GM18505 (cell line): ENCODE measurements at regions not wholly inside any gene's neighbourhood (a gene's known extent, or its start where the extent isn't known, plus 50 kb on each side); places are given as distances from the start of the nearest gene placed in this dataset.

Experiments
- ATAC-seq: cut with Tn5 transposase; IDR thresholded peaks from one replicate; pipeline ENCODE4 v1.9.1; 2021; ENCODE audit not compliant: unreplicated experiment
- POLR2A ChIP-seq: IDR thresholded peaks from 4 replicates; pipeline ENCODE4 v1.6.1; 2011; ENCODE audit warnings: borderline replicate concordance; ENCODE audit not compliant: insufficient read depth, insufficient read length; ENCODE audit errors: extremely low read depth

DNA sequence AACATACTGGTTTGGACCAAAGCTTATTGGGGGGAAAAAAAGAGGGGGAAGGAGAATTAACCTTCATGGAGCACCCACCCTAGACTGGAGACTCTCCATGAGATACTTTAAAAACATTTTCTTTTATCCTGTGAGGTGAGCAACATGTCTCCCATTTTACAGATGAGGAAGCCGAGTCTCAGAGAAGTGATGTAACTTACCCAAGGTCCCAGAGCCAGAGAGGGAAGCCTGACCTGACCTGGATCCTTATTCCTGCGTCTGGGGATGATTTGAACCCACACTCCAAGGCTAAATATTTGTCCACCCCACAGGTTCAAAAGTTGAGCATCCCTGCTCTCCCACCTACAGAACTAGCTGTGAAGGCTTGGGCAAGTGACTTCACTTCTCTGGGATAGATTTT lies 137.9 kb upstream of the JUN start:
- ATAC-seq: no peak
- TF ChIP-seq POLR2A: no peak

DNA sequence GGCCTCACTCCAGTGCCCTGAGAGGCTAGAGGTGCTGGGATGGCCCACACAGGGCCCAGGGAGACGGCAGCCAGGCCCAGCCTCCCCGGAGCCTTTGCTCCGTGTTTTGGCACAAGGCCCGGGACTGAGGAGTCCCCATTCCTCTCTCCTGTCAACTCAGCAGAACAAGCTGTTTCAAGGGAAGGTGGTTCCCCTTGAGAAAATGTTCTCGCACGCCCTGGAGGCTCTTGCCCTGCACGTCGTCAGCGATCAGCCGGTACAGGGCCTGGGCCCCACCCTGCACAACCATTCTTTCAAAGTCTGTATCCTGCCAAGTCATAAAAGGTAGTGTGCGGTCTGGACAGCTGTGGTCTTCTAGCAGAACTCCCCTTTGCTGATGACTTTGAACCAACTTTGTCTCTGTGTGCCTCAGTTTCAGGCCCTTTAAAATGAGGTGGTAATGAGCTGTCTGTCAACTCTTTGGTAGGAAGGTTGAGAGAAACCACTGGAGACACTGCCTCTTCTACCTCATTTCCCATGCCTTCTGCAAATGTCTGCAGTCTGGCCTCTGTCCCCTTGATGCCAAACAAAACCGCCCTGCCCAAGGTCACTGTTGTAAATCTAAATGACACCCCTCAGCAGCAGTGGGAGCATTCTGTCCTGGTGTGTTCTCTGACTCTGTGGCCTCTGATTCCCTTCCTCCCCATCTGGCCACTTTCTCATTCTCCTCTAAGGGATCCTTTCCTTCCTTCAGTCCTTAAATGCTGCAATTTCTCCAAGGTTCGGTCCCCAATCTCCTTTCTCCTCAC lies 138.6 kb upstream of the JUN start:
- ATAC-seq: peak; percentile 84
- no peak for TF ChIP-seq POLR2A

DNA sequence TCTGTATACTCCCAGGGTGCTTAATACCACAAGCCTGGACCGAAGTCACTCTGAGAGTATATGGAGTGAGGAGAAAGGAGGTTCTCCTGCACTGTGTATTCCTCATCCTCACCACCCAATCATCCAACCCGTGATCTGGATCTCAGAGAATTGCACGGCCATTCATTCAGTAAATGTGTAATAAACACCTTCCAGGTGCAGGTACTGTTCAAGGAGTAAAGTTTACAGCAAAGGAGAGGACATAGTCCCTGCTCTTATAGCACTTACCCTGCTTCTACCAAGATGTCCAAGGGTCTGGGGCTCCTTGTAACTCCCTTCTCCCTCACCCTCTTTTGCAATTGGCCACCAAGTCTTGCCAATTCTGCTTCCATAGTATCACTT lies 139.2 kb upstream of the JUN start:
- no peak for TF ChIP-seq POLR2A

DNA sequence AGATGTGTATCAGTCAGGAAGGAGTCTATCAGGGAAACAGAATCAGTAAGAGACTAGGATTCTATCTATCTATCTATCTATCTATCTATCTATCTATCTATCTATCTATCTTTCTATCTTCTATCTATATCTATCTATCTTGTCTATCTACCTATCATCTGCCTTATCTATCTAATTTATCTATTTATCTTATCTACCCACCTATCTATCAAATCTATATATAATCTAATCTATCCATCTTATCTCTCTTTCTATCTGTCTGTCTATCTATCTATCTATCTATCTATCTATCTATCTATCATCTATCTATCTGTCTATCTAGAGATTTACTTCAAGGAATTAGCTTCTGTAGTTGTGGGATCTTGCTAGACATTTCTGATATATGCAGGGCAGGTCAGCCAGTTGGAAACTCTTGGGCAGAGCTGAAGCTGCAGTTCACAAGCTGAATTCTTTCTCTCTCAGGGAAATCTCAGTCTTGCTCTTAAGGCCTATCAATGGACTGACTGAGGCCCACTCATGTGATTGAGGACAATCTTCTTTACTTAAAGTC lies 140.2 kb upstream of the JUN start:
- ATAC-seq: no peak
- TF ChIP-seq POLR2A: no peak

More for the DNA sequence above, 139.2 kb upstream of the JUN start:
- no peak for ATAC-seq

DNA sequence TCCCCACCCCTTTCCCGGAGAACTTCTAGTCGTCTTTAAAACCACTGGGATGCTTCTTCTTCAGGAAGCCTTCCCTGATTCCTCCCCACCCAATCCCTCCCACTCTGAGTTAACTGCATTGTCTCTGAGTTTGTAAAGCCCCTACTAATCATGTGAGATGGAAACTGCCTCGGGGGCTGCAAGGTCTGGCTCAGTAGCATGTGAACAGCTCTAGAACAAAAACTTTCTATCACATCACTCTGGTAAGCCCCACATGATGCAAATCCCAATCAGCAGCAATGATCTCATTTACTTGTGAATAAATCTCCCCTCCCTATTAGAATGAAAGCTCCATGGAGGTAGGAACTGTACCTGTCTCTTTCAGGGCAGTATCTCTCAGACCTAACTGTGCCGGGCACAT lies 141.0 kb upstream of the JUN start:
- ATAC-seq: no peak
- no peak for TF ChIP-seq POLR2A

DNA sequence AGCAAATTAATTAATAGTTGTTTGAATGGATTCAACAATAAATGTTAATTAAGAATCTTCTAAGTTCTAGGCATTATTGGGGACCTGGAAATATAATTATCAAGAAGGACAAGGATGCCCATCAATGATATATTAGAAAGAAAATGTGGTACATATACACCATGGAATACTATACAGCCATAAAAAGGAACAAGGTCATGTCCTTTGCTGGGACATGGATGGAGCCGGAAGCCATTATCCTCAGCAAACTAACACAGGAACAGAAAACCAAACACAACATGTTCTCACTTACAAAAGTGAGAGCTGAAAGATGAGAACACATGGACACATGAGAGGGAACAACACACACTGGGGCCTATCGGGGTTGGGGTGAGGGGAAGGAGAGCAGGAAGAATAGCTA lies 141.4 kb upstream of the JUN start:
- no peak for TF ChIP-seq POLR2A
- no peak for ATAC-seq

DNA sequence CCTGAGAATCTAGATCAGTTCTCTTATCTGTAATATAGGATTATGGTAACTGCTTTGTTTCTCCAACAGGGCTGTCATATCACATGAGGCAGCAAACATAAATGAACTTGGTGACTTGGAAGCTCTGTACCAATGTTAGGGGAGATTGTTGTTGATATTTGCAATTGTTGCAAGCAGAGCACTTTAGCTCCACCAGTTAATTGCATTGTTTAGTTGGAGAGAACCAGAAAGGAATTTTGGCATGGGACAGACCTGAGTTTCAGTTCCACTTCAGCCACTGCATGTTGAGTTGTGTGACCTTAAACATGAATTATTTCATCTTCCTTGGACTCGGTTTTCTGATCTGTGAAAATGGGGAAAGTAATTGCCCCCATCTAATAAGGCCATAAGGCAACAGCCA lies 142.3 kb upstream of the JUN start:
- TF ChIP-seq POLR2A: no peak
- no peak for ATAC-seq

DNA sequence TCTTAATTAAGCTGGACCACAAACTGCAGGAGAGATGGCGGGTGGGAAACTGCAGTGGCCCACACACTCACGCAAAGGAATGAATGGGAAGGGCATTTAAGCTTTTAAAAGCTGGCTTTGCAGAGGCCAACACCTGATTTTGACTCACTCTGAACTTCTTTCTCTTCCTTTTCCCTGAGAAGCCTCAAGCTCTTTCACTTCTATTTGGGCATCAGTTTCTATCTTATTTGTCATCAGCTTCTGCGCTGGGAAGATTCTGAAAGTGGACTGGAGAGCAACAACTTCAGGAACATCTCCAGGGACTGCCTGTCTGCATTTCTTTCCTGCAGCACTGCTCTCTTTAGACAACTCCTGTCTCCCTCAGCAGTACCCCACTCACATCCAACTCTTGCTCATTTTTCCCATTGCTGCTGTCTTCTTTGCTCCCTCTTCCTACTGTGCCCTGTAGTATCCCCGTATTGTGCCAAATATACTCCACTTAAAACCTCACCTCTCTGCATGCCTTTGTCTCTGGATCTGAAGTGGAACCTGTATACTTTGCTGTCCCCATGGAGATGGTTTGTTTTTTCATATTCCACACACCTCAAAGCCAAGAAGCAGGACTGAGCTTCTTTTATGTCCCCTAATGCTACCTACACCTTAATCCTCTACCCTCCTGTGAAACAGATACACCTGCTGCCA lies 143.3 kb upstream of the JUN start:
- TF ChIP-seq POLR2A: no peak

DNA sequence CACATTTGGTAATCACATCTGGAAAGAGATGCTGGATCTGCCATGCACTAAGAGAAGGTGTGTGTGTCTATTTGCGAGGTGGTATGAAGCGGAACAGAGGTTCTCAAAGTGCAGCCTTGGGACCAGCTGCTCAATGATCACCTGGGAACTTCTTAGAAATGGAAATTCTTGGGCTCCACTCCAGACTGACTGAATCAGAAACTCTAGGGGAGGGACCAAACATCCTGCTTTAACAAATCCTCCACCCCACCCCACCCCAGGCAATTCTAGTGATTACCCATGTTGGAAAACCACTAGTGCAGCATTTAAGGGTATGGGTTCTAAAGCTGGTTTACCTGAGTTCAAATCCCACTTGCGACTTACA lies 143.9 kb upstream of the JUN start:
- TF ChIP-seq POLR2A: no peak
- ATAC-seq: no peak

More for the DNA sequence above, 143.3 kb upstream of the JUN start:
- ATAC-seq: no peak

DNA sequence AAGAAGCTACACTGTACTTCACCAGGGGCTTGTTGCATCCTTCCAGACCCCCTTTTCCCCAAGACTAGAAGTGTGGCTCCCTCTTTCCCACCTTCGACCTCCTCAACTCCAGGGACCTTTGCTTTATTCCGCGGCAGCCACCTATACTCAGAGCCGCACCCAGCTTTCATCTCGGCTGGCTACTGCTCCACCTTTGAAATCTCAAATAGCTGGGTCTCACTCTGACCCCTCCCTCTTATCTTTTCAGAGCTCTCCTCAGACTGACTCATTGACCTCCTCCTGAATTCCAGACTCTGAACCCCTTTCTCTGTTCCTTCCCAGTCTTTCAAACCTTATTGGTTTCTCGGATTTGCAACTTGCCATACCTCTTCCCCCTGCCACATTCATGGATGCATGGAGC lies 144.7 kb upstream of the JUN start:
- no peak for ATAC-seq
- TF ChIP-seq POLR2A: no peak

DNA sequence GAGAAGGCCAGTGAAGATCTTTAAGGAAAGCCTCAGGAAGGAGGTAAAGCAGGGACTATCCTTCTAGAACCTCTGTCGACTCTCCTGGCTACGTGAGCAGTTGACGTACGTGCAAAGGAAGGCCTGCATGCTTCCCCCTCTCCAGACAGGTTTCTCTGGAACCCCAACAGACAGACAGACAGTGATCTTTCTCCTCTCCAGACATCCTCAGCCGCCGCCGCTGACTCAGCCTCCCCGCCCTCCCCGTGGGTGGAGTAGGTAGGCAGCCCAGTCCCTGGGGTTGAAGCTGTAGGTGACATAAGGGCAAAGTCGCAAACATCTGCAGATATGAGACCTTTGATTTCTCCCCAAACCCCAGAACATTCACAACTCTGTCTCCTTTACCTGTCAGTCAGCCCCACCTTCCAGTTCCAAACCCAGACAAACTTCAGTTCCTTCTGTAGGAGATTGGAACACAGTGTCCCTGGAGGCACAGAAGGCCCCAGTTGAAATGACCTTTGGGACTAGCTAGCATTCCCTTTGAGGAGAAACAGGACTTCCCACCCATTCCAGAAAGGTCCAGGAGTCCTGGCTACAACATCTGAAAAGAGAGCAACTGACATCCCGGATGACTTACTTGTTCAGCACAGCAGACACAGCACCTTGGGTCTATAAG lies 146.0 kb upstream of the JUN start:
- TF ChIP-seq POLR2A: no peak
- no peak for ATAC-seq

DNA sequence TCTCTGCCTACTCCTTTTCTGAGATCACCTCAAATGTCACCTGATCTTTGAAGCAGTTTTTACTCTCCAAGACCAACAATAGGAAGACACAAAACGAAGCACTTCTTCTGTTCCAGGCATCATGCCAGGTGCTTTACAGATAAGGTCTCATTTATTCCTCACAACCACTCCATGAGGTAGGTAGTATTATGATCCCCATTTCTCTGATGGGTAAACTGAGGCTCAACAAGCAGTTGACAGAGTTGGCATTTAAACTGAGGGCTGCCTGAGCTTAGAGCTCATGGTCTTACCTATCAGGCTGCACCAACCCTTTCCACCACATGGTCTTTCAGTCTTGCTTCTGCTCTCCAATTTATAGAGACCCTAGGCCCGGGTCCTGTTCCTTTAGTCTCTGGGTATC lies 147.2 kb upstream of the JUN start:
- ATAC-seq: no peak
- TF ChIP-seq POLR2A: no peak

DNA sequence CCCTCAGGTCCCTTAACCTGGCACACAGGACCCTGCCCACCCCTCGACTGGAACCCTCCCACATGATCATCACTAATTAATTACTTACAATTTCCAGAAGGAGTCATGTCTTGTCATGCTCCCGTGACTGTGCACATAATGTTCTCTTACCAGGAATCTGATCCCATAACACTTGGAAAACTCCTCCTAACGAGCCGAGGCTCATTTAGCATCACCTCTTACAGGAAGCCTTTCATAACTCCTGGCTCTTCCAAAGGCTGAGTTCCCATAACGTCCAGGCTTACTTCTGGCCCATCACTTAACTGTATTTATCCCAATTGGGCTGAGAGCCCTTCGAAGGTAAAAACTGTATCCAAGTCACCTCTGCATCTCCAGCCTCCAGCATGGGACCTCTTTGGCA lies 147.9 kb upstream of the JUN start:
- TF ChIP-seq POLR2A: no peak
- no peak for ATAC-seq

DNA sequence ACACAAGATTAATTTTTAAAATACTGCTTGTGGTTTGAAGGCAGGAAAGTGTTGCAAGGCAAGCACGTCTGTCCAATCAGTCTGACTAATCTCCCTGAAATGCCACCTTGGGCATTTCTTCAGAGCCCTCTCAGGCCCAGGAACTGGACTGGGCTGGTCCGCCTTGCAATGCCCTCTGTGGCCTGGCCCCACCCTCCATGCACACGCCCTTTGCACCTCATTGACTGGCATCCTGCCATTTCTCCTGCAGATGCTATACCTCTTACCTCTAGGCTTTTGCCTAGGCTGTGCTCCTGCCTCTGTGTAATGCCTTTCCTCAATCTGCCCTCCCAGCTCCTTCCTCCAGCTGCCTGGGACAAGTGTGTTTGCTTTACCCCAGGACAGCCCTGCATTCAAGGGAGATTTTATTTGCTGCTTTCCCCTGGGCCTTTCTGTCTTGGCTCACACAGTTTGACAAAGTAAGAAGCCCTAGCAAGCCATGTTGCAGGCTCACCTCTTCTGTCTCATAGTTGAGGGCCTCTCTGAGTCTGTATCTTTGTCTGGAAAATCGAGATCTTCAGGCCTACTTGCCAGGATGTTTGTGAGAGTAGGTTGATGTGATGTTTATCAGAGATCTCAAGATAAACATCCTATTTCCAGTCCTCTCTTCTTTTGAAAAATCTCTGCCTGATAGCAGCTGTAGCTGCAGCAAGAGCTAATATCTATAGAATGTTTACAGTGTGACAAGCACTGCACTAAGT lies 149.2 kb upstream of the JUN start:
- no peak for ATAC-seq
- TF ChIP-seq POLR2A: no peak

DNA sequence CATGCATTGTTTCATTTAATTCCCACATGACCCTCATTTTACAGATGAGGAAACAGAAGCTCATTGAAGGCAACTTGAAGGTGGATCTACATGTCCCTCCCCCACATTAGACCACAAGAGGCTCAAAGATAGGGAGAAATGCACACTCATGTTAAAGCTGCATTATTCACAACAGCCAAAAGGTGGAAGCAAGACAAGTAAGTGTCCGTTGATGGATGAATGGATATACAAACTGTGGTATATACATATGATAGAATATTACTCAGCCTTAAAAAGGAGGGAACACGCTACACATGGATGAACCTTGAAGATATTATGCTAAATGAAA lies 149.7 kb upstream of the JUN start:
- TF ChIP-seq POLR2A: no peak
- no peak for ATAC-seq
